ENCODE measurements at regions not wholly inside any gene's neighbourhood (a gene's known extent, or its start where the extent isn't known, plus 50 kb on each side); places are given as distances from the start of the nearest gene placed in this dataset.

DNA sequence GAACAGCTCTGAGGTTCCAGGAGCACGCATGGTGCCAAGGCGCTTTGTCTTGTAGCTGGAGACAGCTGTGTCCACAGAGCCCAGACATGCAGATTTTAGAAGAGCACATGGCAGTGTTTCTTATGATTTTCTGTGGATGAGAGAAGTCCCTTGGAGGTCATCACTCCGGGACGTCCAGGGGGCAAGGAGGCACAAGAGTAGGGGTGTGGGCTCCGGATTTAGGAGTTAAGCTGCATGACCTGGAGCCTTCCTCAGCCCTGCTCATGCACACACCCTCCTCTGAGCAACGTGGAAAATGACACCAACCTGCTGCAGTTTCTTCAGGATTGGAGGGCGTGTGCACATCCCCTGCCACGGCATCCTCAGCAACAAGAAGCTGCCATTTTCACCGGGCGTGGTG is 1286.7 kb downstream of the TBC1D22A start:
- no peak overlapping the region for H3K4me3 ChIP-seq (replicated peaks; ENCODE audit: low read depth, low read length)
- no peak for DNase-seq (ENCODE audit: extremely low read depth, low read depth)
- TF ChIP-seq CTCF (IDR thresholded peaks at IDR 0.05; ENCODE audit: low read depth, low read length, missing control alignments): no peak

GRCh38 chr22:48047722-48048500 is 1285.5 kb downstream of the TBC1D22A start:
- TF ChIP-seq CTCF (IDR thresholded peaks at IDR 0.05; ENCODE audit: low read depth, low read length, missing control alignments): no peak
- H3K4me3 ChIP-seq (replicated peaks; ENCODE audit: low read depth, low read length): no peak overlapping the region
- DNase-seq (ENCODE audit: extremely low read depth, low read depth): no peak

DNA sequence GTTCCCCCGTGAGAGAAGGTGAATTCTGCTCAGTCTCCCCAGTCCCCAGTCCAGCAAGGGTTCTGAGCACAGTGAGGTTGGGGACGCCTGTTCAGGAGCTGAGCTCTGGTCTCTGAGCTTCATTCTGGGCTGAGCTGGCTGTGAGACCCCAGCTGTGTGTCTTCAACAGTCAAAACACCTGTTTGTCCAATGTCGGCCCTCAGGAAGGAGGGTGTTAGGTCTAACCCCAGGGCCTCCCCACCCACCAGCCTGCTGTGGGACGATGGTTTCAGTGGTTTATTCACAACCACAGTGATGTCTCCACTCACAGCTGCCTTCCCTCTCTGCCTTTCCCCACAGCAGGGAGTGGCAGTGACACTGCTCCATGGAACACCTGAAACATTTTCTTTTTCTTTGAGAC is 1282.9 kb downstream of the TBC1D22A start:
- H3K4me3 ChIP-seq (replicated peaks; ENCODE audit: low read depth, low read length): no peak overlapping the region
- no peak for TF ChIP-seq CTCF (IDR thresholded peaks at IDR 0.05; ENCODE audit: low read depth, low read length, missing control alignments)
- no peak for DNase-seq (ENCODE audit: extremely low read depth, low read depth)

DNA sequence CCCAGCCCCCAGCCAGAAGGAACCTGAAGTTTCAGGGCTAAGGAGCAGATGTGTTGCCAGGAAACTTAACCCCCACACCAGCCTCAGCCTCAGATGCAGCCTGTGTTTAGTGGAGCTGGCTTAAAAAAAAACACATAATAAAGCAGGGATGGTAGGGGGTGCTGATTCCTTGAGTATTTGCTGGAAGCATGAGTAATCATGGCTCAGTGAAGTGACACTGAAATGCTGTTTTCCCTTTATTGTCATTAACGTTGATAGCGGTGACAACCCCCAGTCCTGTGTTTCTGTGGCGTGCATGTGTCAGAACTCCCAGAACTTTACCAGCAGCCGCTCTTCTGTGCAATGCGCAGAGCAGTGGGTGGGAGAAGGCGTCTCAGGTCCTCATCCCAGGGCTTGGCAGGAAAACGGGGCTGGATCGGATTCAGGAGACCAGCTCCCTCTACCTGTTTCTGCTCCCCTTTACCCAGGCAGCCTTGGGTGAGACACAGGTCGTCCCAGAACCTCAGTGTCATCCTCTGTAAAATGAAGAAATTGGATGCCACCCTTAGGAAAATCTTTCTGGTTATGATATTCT is 1282.1 kb downstream of the TBC1D22A start:
- H3K4me3 ChIP-seq (replicated peaks; ENCODE audit: low read depth, low read length): no peak overlapping the region
- no peak for DNase-seq (ENCODE audit: extremely low read depth, low read depth)
- no peak for TF ChIP-seq CTCF (IDR thresholded peaks at IDR 0.05; ENCODE audit: low read depth, low read length, missing control alignments)

DNA sequence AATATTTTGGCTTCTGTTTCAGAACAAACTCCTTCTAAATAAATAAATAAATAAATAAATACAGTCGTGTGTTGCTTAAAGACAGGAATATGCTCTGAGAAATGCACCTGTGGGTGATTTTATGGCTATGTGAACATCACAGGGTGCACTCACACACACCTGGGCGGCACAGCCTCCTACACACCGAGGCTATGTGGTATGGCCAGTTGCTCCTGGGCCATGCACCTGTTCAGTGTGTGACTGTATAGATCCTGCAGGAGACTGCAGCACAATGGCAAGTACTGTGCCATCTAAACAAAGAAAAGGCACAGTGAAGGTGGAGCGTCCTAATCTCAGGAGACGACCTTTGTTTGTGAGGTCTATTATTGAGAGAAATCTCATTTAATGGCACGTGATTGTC is 1281.1 kb downstream of the TBC1D22A start:
- H3K4me3 ChIP-seq (replicated peaks; ENCODE audit: low read depth, low read length): no peak overlapping the region
- TF ChIP-seq CTCF (IDR thresholded peaks at IDR 0.05; ENCODE audit: low read depth, low read length, missing control alignments): no peak
- DNase-seq (ENCODE audit: extremely low read depth, low read depth): no peak

GRCh38 chr22:48042621-48043395 is 1280.4 kb downstream of the TBC1D22A start:
- H3K4me3 ChIP-seq (replicated peaks; ENCODE audit: low read depth, low read length): no peak overlapping the region
- DNase-seq (ENCODE audit: extremely low read depth, low read depth): no peak
- TF ChIP-seq CTCF (IDR thresholded peaks at IDR 0.05; ENCODE audit: low read depth, low read length, missing control alignments): no peak
